GM18526 (cell line): ENCODE measurements at regions not wholly inside any gene's neighbourhood (a gene's known extent, or its start where the extent isn't known, plus 50 kb on each side); places are given as distances from the start of the nearest gene placed in this dataset.

Experiments
- POLR2A ChIP-seq: IDR thresholded peaks from 3 replicates; pipeline ENCODE4 v1.6.1; 2011; ENCODE audit not compliant: insufficient read length; ENCODE audit errors: extremely low read depth

GRCh38 chr3:177710506-177710905 is 513.2 kb upstream of the TBL1XR1 start:
- TF ChIP-seq POLR2A = no peak

GRCh38 chr3:177711637-177712036 is 514.4 kb upstream of the TBL1XR1 start:
- no peak for TF ChIP-seq POLR2A

- no peak for TF ChIP-seq POLR2A
Measured at GRCh38 chr3:177713928-177714900, 516.9 kb upstream of the TBL1XR1 start.

DNA sequence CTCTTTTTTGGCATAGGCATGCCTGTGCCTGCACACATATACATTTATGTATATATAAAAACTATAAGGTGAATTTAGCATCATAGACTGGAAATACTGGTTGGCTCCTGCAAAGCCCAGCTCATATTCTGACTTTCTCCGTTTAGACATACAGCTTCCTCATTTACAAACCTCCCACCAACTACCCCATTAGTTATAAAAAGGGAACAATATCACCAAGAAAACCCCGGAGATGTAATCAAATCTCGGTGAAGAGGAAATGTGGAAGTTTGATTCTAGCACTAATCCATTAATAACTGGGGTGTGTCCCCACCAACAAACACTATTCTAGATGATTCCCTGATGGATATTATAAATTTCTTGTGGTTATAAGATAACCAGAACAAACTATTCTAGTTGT is 517.7 kb upstream of the TBL1XR1 start:
- TF ChIP-seq POLR2A = no peak

DNA sequence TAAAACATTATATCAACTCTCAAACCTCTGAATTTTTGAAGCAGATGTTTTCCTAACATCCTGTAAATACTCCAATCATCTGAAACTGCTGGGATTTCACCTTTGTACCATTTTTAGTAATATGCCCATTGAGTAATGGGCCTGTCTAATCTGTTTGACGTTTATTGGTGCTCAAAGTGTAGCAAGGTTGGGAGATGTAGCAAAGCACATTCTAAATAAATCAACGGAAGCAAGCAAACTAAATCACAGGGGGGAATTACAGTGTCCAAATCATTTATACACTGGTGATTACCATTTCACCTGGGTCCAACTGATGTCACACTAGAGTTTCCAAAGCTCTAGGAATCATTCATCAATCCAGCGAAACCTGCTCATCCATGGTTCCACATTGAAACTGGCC is 518.7 kb upstream of the TBL1XR1 start:
- TF ChIP-seq POLR2A = no peak

GRCh38 chr3:177721864-177722785 is 524.8 kb upstream of the TBL1XR1 start:
- TF ChIP-seq POLR2A = no peak

DNA sequence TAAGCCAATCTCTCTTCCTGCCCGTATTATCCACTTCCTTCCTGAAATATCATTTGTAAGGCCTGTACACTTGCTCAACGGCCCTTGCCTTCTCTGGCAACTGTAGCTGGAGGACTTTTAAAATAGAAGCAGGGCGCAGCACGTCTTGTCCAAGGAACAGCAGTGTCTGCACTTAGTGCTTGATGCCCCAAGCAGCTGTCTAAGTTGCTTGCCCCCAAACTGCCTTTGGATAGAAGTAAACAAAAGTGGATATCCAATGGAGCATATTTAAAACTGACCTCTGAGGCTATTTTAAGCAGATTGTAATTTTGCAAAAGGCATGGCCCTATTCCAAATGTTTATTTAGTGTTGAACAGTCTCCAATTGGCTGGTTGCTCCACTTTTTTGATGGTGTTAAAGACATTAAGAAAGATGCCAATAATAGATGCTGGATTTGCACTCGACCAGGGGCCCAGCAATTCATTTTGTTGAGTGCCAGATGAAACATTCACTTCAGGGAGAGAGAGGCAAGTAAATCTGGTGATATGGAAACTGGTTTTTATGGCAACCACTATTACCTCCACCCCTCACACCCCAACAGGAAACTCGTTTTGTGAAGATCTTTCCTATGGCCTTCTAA is 526.8 kb upstream of the TBL1XR1 start:
- no peak for TF ChIP-seq POLR2A

- TF ChIP-seq POLR2A = no peak
Measured at GRCh38 chr3:177725165-177725564, 527.9 kb upstream of the TBL1XR1 start.

DNA sequence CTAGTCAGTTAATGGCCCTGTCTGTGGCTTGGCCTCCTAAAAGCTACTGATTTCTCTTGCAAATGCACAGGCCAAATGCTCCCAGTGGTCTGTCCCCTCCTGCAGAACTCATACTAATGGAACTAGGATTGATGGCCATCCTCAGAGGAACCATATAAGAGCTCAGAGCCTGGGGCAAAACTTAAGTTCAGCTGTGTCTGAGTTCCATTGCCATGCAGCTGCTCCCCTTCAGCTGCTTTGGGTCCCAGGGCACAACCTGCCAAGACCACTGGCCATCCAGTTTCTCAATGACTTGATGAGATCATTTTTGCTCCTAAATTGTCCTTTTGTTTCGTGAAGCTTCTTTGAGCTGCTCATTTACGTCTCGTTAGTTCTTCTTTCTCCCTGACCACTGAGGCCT is 529.5 kb upstream of the TBL1XR1 start:
- no peak for TF ChIP-seq POLR2A

GRCh38 chr3:177729956-177730681 is 532.8 kb upstream of the TBL1XR1 start:
- no peak for TF ChIP-seq POLR2A

- TF ChIP-seq POLR2A = no peak
Measured at GRCh38 chr3:177730814-177731213, 533.5 kb upstream of the TBL1XR1 start.

DNA sequence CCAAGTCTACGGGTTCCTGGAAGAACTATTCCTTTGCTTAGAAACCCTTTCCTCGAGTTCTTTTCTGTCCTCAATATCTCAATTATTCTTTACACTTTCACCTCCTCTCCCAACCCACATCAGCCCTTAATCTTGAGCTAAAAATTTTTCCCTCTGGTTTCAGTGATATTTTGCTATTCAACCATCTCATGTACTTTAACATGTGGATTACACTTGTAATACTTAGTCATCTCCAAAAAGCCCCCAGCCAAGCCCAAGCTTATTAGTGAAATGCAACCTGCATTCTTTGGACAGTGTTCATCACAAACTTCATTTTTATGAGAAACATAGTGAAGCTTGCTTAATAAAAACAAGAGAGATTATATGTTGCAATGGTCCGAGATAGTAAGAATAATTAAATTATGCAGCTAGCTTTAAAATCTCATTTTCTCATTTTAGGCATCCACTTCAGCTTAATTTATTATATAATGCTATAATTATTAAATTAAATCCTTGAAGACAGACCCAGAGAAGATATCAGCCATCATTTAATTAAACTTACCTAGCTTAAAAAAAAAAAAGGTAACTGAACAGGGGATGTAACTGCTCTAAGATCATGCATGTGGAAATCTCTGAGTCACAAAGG is 534.5 kb upstream of the TBL1XR1 start:
- no peak for TF ChIP-seq POLR2A

DNA sequence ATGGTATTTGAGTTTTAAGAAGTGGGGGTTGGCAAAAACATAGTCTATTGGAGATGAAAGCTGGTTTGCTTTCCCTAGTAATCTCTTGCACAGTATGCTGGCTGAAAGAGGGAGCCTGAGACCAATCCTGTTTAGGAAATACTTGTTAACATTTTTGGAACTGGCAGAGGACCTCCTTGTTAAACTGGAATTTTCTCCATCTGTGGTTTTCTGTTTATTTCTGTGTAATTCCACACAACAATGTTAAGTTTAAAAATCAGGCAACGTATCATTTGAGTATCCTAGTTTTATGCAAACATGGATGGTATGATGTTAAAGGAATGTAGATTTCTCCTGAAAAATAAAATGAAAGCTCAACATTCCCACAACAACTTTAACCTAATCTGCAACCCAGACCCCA is 536.0 kb upstream of the TBL1XR1 start:
- no peak for TF ChIP-seq POLR2A

DNA sequence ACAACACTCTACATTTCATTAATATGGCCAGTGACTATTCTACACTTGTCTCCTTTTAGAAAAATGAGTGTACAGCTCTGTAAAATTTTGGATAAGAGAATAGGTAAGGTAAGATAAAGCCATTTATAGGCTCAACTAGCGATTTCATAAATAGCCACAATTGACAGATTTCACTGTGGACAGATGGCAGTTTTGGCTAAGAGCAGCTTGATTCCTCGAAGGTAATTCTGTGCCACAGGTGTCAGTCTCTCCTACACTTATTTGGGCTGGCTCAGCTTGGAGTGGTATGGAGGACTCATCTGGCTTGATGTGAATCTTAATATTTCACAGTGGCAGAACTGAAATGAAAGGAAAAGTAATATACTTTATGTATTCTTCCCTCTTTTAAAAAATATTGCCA is 536.7 kb upstream of the TBL1XR1 start:
- no peak for TF ChIP-seq POLR2A

DNA sequence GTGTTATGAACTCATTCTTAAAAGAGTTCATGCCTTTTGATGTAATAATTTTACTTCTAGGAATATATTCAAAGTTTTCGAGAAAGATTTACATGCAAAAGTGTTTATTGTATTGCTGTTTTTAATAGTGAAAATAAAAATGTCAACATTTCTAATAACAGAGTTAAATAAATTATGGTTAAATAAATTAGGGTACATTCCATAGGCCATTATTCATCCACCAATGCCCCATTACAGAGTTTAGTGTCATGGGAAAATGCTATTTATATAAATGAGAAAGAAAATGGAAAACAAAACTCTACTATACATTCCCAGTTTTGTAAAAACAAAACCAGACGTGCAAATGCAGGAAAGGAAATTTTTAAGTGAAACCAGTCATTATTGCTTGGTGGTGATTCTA is 538.1 kb upstream of the TBL1XR1 start:
- TF ChIP-seq POLR2A = no peak

DNA sequence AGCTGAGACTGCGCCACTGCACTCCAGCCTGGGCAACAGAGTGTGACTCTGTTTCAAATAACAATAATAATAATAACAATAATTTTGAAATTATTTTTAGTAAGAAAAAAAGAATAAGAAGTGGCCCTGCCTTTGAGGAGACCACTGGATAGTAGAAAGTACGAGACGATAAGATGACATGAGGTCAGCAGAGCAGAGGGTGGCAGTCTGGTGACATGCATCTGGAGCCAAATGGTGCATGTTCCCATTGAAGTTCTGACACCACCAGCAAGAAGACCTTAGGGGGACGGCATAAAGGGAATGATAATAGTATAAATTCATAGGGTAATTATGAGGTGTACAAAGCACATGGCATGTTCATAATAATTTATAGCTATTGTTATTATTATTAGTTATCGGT is 542.2 kb upstream of the TBL1XR1 start:
- TF ChIP-seq POLR2A = no peak
